ENCODE measurements at regions not wholly inside any gene's neighbourhood (a gene's known extent, or its start where the extent isn't known, plus 50 kb on each side); places are given as distances from the start of the nearest gene placed in this dataset.

GRCh38 chr17:6936370-6937028 lies 59.4 kb upstream of the ALOX12 start:
- intact Hi-C loops (cut with DNase I): no loop called here
- DNase-seq: peak in 4 of 10 donors; percentile 4 to 31 (median 19)

- intact Hi-C loops (cut with DNase I): no loop called here
- DNase-seq: no peak
Measured at GRCh38 chr17:6938637-6939036, 57.2 kb upstream of the ALOX12 start.

- DNase-seq: no peak
- intact Hi-C loops (cut with DNase I): no loop called here
Measured at GRCh38 chr17:6940186-6940649, 55.6 kb upstream of the ALOX12 start.

GRCh38 chr17:6941989-6942388 lies 53.9 kb upstream of the ALOX12 start:
- intact Hi-C loops (cut with DNase I): no loop called here
- no peak for DNase-seq

- intact Hi-C loops (cut with DNase I): no loop called here
- no peak for DNase-seq
Measured at GRCh38 chr17:6943406-6943805, 52.4 kb upstream of the ALOX12 start.
